ENCODE measurements at regions not wholly inside any gene's neighbourhood (a gene's known extent, or its start where the extent isn't known, plus 50 kb on each side); places are given as distances from the start of the nearest gene placed in this dataset.
"Not testable (repeated sequence)": the region's sequence is repeated elsewhere in the genome, so short reads cannot be mapped to it uniquely, and the experiment has no call there.

DNA sequence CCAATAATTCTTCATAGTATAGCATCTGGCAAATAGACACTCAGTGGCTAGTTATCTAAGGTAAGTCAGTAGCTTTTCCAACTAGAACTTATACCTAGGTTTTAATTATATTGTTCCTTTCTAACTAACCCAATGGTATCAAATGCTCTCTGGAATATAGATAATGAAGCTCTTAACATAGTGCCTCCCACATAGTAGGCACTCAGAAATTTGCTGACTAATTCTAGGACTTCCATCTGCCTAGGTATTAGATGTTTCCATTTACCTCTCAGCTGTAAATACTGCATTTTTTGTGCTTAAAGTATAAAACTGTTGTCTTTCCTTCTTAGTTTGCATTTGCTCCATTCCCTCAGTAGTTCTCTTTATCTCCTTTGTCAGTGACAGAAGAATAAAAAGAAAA, 214.3 kb upstream of the SPRY1 start:
- H3K27me3 ChIP-seq (ENCODE audit: control insufficient read depth, insufficient read depth, low read length) = no peaks in the 10 kb centered on the region
- H3K4me1 ChIP-seq (ENCODE audit: control insufficient read depth, insufficient read depth, low read length) = no peaks in the 10 kb centered on the region
- H3K36me3 ChIP-seq (ENCODE audit: control insufficient read depth, insufficient read depth, low read length) = no peaks in the 10 kb centered on the region
- H3K9ac ChIP-seq (ENCODE audit: low read length) = no peak overlapping the region
- H3K27ac ChIP-seq (ENCODE audit: low read depth, low read length) = no peak overlapping the region
- no peak overlapping the region for H3K4me3 ChIP-seq (ENCODE audit: low read length)

DNA sequence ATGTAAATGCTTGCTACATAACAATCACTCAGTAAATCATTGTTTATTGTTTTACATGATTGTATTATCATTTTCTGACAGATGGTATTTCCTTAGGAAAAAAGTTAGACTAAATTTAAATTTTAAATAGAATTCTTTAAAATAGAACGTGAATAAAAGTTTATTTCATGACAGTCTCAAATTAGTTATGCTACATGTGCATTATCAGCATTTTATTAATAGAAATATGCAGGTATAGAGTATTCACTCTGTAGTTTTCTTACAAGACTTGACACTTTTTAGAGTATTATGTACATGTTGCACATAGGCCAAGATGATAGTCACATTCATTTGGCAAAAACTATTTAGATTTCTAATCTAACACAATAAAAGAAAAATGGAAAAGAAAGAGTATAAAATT, 213.3 kb upstream of the SPRY1 start:
- Histone ChIP-seq H3K36me3 (ENCODE audit: control insufficient read depth, insufficient read depth, low read length) (no peaks in the 10 kb centered on the region), H3K27me3 (ENCODE audit: control insufficient read depth, insufficient read depth, low read length) (no peaks in the 10 kb centered on the region), H3K4me3 (ENCODE audit: low read length) (no peak overlapping the region), H3K27ac (ENCODE audit: low read depth, low read length) (no peak overlapping the region), H3K9ac (ENCODE audit: low read length) (no peak overlapping the region), H3K4me1 (ENCODE audit: control insufficient read depth, insufficient read depth, low read length) (no peaks in the 10 kb centered on the region)

DNA sequence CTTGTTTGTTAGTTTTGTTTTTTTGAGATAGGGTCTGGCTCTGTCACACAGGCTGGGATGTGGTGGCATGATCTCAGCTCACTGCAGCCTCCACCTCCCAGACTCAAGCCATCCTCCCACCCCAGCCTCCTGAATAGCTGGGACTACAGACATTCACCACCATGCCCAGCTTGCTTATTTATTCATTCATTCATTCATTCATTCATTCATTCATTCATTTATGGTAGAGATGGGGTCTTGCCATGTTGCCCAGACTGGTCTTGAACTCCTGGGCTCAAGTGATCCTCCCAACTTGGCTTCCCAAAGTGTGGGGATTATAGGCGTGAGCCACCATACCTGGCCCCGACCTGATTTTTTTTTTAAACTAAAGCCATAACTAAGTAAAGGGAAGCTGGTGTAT, 212.8 kb upstream of the SPRY1 start:
- H3K4me1 ChIP-seq (ENCODE audit: control insufficient read depth, insufficient read depth, low read length); H3K9ac ChIP-seq (ENCODE audit: low read length); H3K36me3 ChIP-seq (ENCODE audit: control insufficient read depth, insufficient read depth, low read length); H3K4me3 ChIP-seq (ENCODE audit: low read length); H3K27me3 ChIP-seq (ENCODE audit: control insufficient read depth, insufficient read depth, low read length); H3K27ac ChIP-seq (ENCODE audit: low read depth, low read length): not testable (repeated sequence)

GRCh38 chr4:123186731-123187130, 209.9 kb upstream of the SPRY1 start:
- Histone ChIP-seq H3K27ac (ENCODE audit: low read depth, low read length) (no peak overlapping the region), H3K9ac (ENCODE audit: low read length) (no peak overlapping the region), H3K27me3 (ENCODE audit: control insufficient read depth, insufficient read depth, low read length) (no peaks in the 10 kb centered on the region), H3K36me3 (ENCODE audit: control insufficient read depth, insufficient read depth, low read length) (no peaks in the 10 kb centered on the region), H3K4me3 (ENCODE audit: low read length) (no peak overlapping the region), H3K4me1 (ENCODE audit: control insufficient read depth, insufficient read depth, low read length) (no peaks in the 10 kb centered on the region)

DNA sequence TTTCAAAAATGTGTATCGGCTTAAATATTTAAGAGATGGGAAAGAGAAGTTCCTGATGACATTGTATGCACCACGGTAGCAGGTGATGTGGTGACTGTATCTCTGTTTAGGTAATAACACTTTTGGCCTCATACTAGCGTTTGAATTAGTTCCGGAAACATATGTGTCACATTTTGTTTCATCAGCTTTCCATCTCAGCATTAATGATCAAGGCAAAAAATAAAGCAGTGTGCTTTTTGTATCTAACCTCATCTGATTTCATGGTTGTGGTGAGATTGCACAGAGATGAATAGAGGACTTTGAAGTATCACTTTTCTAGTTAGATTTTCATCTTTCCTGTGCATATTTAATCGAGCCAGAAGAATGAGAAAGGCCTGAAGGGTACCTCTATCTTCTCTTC, 206.4 kb upstream of the SPRY1 start:
- no peak overlapping the region for H3K9ac ChIP-seq (ENCODE audit: low read length)
- H3K36me3 ChIP-seq (ENCODE audit: control insufficient read depth, insufficient read depth, low read length) = no peaks in the 10 kb centered on the region
- H3K4me1 ChIP-seq (ENCODE audit: control insufficient read depth, insufficient read depth, low read length) = no peaks in the 10 kb centered on the region
- no peak overlapping the region for H3K27ac ChIP-seq (ENCODE audit: low read depth, low read length)
- H3K27me3 ChIP-seq (ENCODE audit: control insufficient read depth, insufficient read depth, low read length) = no peaks in the 10 kb centered on the region
- H3K4me3 ChIP-seq (ENCODE audit: low read length) = no peak overlapping the region

GRCh38 chr4:123191728-123192127, 204.9 kb upstream of the SPRY1 start:
- Histone ChIP-seq H3K4me1 (ENCODE audit: control insufficient read depth, insufficient read depth, low read length) (no peaks in the 10 kb centered on the region), H3K27ac (ENCODE audit: low read depth, low read length) (no peak overlapping the region), H3K27me3 (ENCODE audit: control insufficient read depth, insufficient read depth, low read length) (no peaks in the 10 kb centered on the region), H3K9ac (ENCODE audit: low read length) (no peak overlapping the region), H3K36me3 (ENCODE audit: control insufficient read depth, insufficient read depth, low read length) (no peaks in the 10 kb centered on the region), H3K4me3 (ENCODE audit: low read length) (no peak overlapping the region)

- Histone ChIP-seq H3K4me3 (ENCODE audit: low read length) (no peak overlapping the region), H3K36me3 (ENCODE audit: control insufficient read depth, insufficient read depth, low read length) (no peaks in the 10 kb centered on the region), H3K9ac (ENCODE audit: low read length) (no peak overlapping the region), H3K4me1 (ENCODE audit: control insufficient read depth, insufficient read depth, low read length) (no peaks in the 10 kb centered on the region), H3K27me3 (ENCODE audit: control insufficient read depth, insufficient read depth, low read length) (no peaks in the 10 kb centered on the region), H3K27ac (ENCODE audit: low read depth, low read length) (no peak overlapping the region)
Measured at GRCh38 chr4:123193802-123194367, 202.7 kb upstream of the SPRY1 start.

DNA sequence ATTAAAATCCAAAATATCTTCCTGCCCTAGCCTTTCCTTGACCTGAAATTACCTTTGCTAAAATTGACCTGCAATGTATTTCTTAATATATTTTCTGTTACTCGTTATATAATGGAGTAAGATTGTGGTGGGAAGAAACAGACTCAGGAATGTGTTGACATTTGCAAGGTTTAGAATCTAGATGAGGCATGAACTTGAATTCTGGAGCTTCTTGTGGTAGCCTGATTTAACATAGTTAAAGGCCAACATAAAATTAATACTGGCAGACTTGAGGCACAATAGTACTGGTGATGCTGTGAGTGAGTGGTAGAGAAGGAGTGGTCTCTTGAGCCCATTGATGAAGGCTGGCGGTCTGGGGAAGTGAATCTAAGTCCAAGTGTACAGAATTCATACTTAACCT, 197.9 kb upstream of the SPRY1 start:
- Histone ChIP-seq H3K36me3 (ENCODE audit: control insufficient read depth, insufficient read depth, low read length) (no peaks in the 10 kb centered on the region), H3K9ac (ENCODE audit: low read length) (no peak overlapping the region), H3K4me1 (ENCODE audit: control insufficient read depth, insufficient read depth, low read length) (no peaks in the 10 kb centered on the region)

GRCh38 chr4:123200051-123200940, 196.3 kb upstream of the SPRY1 start:
- Histone ChIP-seq H3K27me3 (ENCODE audit: control insufficient read depth, insufficient read depth, low read length) (no peaks in the 10 kb centered on the region), H3K4me3 (ENCODE audit: low read length) (no peak overlapping the region), H3K9ac (ENCODE audit: low read length) (no peak overlapping the region), H3K4me1 (ENCODE audit: control insufficient read depth, insufficient read depth, low read length) (no peaks in the 10 kb centered on the region), H3K27ac (ENCODE audit: low read depth, low read length) (no peak overlapping the region), H3K36me3 (ENCODE audit: control insufficient read depth, insufficient read depth, low read length) (no peaks in the 10 kb centered on the region)

More for the DNA sequence above, 197.9 kb upstream of the SPRY1 start:
- H3K27ac ChIP-seq (ENCODE audit: low read depth, low read length) = no peak overlapping the region
- H3K27me3 ChIP-seq (ENCODE audit: control insufficient read depth, insufficient read depth, low read length) = no peaks in the 10 kb centered on the region
- no peak overlapping the region for H3K4me3 ChIP-seq (ENCODE audit: low read length)

DNA sequence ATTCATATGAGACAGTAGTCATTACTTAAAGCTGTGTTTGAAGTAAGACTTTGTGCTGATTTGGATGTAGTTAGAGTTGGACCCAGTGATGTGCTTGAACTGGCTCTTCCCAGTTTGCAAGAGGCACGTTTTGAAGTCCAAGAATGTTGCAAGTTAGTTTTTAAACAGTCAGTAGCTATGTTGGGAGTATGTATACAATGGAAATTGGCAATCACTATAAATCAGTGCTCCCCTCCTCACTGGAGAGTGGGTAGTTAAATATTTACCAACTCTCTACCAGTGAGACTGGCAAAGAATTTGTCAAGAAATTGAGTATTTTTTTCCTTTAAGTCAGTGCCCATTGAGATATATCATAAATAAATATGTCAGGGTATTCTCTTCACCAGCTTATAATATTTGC, 191.9 kb upstream of the SPRY1 start:
- H3K4me3 ChIP-seq (ENCODE audit: low read length) = no peak overlapping the region
- H3K4me1 ChIP-seq (ENCODE audit: control insufficient read depth, insufficient read depth, low read length) = no peaks in the 10 kb centered on the region
- no peaks in the 10 kb centered on the region for H3K36me3 ChIP-seq (ENCODE audit: control insufficient read depth, insufficient read depth, low read length)
- H3K27ac ChIP-seq (ENCODE audit: low read depth, low read length) = no peak overlapping the region
- no peaks in the 10 kb centered on the region for H3K27me3 ChIP-seq (ENCODE audit: control insufficient read depth, insufficient read depth, low read length)
- H3K9ac ChIP-seq (ENCODE audit: low read length) = no peak overlapping the region

DNA sequence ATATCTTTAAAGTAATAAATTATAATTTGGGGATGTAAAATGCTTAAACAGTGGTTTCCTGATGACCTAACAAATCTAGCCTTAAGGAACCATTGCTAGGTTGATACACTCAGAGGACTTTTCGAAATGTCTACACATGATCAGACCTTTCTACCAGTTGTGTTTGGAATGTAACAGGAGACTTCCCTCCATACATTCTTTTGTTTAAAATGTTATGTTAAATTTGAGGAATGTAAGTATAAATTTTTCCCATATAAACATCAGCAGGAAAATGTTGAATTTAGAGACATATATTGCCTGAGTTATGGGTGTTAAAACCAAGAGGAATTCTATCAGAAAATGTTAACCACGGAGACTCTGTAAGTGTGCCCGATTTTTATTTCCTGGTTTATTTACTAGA, 190.6 kb upstream of the SPRY1 start:
- H3K36me3 ChIP-seq (ENCODE audit: control insufficient read depth, insufficient read depth, low read length) = no peaks in the 10 kb centered on the region
- H3K27ac ChIP-seq (ENCODE audit: low read depth, low read length) = no peak overlapping the region
- H3K27me3 ChIP-seq (ENCODE audit: control insufficient read depth, insufficient read depth, low read length) = no peaks in the 10 kb centered on the region
- H3K4me3 ChIP-seq (ENCODE audit: low read length) = no peak overlapping the region
- no peaks in the 10 kb centered on the region for H3K4me1 ChIP-seq (ENCODE audit: control insufficient read depth, insufficient read depth, low read length)
- H3K9ac ChIP-seq (ENCODE audit: low read length) = no peak overlapping the region

DNA sequence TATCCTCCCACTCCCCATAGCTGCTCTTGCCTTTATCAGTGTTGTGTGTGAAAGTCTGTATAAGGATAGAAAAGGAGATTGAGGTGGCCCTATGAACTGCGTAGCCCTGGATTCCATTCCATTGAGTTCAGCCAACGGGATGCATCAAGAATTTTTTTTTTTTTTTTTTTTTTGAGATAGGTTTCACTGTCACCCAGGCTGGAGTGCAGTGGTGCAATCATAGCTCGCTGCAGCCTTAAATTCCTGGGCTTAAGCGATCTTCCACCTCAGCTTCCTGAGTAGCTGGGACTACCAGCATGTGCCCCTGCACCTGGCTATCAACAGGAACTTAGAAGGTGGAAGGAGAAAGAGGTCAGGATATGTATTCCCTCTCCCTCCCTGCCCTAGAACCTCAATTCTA, 187.2 kb upstream of the SPRY1 start:
- Histone ChIP-seq H3K36me3 (ENCODE audit: control insufficient read depth, insufficient read depth, low read length) (no peaks in the 10 kb centered on the region), H3K27me3 (ENCODE audit: control insufficient read depth, insufficient read depth, low read length) (no peaks in the 10 kb centered on the region), H3K27ac (ENCODE audit: low read depth, low read length) (no peak overlapping the region), H3K4me1 (ENCODE audit: control insufficient read depth, insufficient read depth, low read length) (no peaks in the 10 kb centered on the region), H3K4me3 (ENCODE audit: low read length) (no peak overlapping the region), H3K9ac (ENCODE audit: low read length) (no peak overlapping the region)

- Histone ChIP-seq H3K9ac (ENCODE audit: low read length) (no peak overlapping the region), H3K27ac (ENCODE audit: low read depth, low read length) (no peak overlapping the region), H3K27me3 (ENCODE audit: control insufficient read depth, insufficient read depth, low read length) (no peaks in the 10 kb centered on the region), H3K4me1 (ENCODE audit: control insufficient read depth, insufficient read depth, low read length) (no peaks in the 10 kb centered on the region), H3K4me3 (ENCODE audit: low read length) (no peak overlapping the region), H3K36me3 (ENCODE audit: control insufficient read depth, insufficient read depth, low read length) (no peaks in the 10 kb centered on the region)
Measured at GRCh38 chr4:123215536-123215935, 181.1 kb upstream of the SPRY1 start.

Data from rectal smooth muscle tissue (tissue), 1 donor.